MM.1S (cell line): ENCODE measurements at regions not wholly inside any gene's neighbourhood (a gene's known extent, or its start where the extent isn't known, plus 50 kb on each side); places are given as distances from the start of the nearest gene placed in this dataset.

ENCODE experiments used
- DNase-seq: peaks from one replicate; pipeline ENCODE4 v3.0.0-alpha.2; 2015
- H2AFZ ChIP-seq: fragments of 300-600 bp; sonication (generic); 2 replicates; pipeline ENCODE4 v1.6.0; 2016; ENCODE audit warnings: antibody characterized with exemption, low read length
- H3F3A ChIP-seq: fragments of 300-600 bp; sonication (generic); 2 replicates; pipeline ENCODE4 v1.6.1; 2016; ENCODE audit warnings: mild to moderate bottlenecking, antibody characterized with exemption, low read length, moderate library complexity, mixed read lengths; ENCODE audit not compliant: insufficient read depth
- H3K27ac ChIP-seq: fragments of 300-600 bp; sonication (generic); 2 replicates; pipeline ENCODE4 v1.5.1; 2016; ENCODE audit warnings: mild to moderate bottlenecking, low read length
- H3K27me3 ChIP-seq: fragments of 300-600 bp; sonication (generic); replicated peaks from 2 replicates; pipeline ENCODE4 v1.6.0; 2016; ENCODE audit warnings: low read length; ENCODE audit not compliant: insufficient read depth
- H3K36me3 ChIP-seq: fragments of 300-600 bp; sonication (generic); replicated peaks from 2 replicates; pipeline ENCODE4 v1.6.1; 2016; ENCODE audit warnings: mild to moderate bottlenecking, low read length, mixed read lengths; ENCODE audit not compliant: insufficient read depth
- H3K4me1 ChIP-seq: fragments of 300-600 bp; sonication (generic); 2 replicates; pipeline ENCODE4 v1.6.1; 2016; ENCODE audit warnings: low read length, mixed read lengths
- H3K4me2 ChIP-seq: fragments of 300-600 bp; sonication (generic); 2 replicates; pipeline ENCODE4 v1.6.0; 2016; ENCODE audit warnings: low read depth, low read length
- H3K4me3 ChIP-seq: fragments of 300-600 bp; sonication (generic); 2 replicates; pipeline ENCODE4 v1.5.1; 2016; ENCODE audit warnings: low read length, mixed read lengths
- H3K79me2 ChIP-seq: fragments of 300-600 bp; sonication (generic); 2 replicates; pipeline ENCODE4 v1.6.1; 2016; ENCODE audit warnings: mixed run types, low read length, mixed read lengths
- H3K9ac ChIP-seq: fragments of 300-600 bp; sonication (generic); 2 replicates; pipeline ENCODE4 v1.6.1; 2016; ENCODE audit warnings: low read length, mixed read lengths
- H3K9me2 ChIP-seq: fragments of 300-600 bp; sonication (generic); replicated peaks from 2 replicates; pipeline ENCODE4 v1.6.1; 2016; ENCODE audit warnings: mild to moderate bottlenecking, low read length, mixed read lengths; ENCODE audit not compliant: insufficient read depth
- H3K9me3 ChIP-seq: fragments of 300-600 bp; sonication (generic); replicated peaks from 2 replicates; pipeline ENCODE4 v1.6.1; 2016; ENCODE audit warnings: mild to moderate bottlenecking, low read length, mixed read lengths; ENCODE audit not compliant: insufficient read depth
- H4K20me1 ChIP-seq: fragments of 300-600 bp; sonication (generic); 2 replicates; pipeline ENCODE4 v1.6.1; 2016; ENCODE audit warnings: mild to moderate bottlenecking, low read length, moderate library complexity, mixed read lengths; ENCODE audit not compliant: insufficient read depth
- EZH2 ChIP-seq: fragments of 300-600 bp; sonication (generic); optimal IDR thresholded peaks from 2 replicates; pipeline ENCODE3; 2017; ENCODE audit warnings: low read depth, mild to moderate bottlenecking, antibody characterized with exemption, low read length, mixed read lengths
- EZH2phosphoT487 ChIP-seq: fragments of 300-600 bp; sonication (generic); IDR thresholded peaks from 2 replicates; pipeline ENCODE4 v1.6.1; 2018; ENCODE audit warnings: antibody characterized with exemption, low read length
- TF ChIP-seq, protein P1 (sequence below): fragments of 300-600 bp; sonication (generic); IDR thresholded peaks from 2 replicates; pipeline ENCODE4 v1.5.1; 2016; ENCODE audit warnings: antibody characterized with exemption, low read length, mixed read lengths

DNA sequence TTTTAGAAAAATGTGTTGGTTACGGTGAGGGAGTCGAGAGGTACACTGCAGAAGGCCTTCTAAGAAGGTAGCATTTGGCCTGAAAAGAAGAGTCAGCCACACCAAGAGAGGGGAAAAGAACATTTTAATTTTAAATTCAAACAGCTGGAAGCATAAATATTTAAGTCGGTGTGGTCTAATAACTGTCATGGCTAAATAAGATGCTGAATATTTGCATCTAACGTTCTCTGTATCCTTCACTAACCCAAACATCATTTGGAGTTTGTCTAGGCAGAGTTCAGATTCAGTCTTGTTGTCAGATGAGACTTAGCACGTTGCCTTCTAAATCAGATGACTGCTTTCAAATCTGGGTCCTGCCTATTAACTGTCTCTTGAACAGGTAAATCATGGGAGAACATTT is 583.3 kb downstream of the DIPK2A start:
- Histone ChIP-seq H3K27me3 (no peaks in the 10 kb centered on the region), H3K4me3 (no peak overlapping the region), H3K27ac (no peak overlapping the region), H3K9ac (no peak overlapping the region), H2AFZ (no peak overlapping the region), H3K4me1 (peaks cover 6% of the 10 kb centered on the region), H3K4me2 (no peak overlapping the region), H3K9me3 (no peaks in the 10 kb centered on the region), H4K20me1 (no peaks in the 10 kb centered on the region), H3F3A (no peaks in the 10 kb centered on the region), H3K36me3 (no peaks in the 10 kb centered on the region), H3K79me2 (no peaks in the 10 kb centered on the region), H3K9me2 (no peaks in the 10 kb centered on the region)
- no peak for TF ChIP-seq EZH2
- no peak for TF ChIP-seq EZH2phosphoT487
- TF ChIP-seq, protein P1, sequence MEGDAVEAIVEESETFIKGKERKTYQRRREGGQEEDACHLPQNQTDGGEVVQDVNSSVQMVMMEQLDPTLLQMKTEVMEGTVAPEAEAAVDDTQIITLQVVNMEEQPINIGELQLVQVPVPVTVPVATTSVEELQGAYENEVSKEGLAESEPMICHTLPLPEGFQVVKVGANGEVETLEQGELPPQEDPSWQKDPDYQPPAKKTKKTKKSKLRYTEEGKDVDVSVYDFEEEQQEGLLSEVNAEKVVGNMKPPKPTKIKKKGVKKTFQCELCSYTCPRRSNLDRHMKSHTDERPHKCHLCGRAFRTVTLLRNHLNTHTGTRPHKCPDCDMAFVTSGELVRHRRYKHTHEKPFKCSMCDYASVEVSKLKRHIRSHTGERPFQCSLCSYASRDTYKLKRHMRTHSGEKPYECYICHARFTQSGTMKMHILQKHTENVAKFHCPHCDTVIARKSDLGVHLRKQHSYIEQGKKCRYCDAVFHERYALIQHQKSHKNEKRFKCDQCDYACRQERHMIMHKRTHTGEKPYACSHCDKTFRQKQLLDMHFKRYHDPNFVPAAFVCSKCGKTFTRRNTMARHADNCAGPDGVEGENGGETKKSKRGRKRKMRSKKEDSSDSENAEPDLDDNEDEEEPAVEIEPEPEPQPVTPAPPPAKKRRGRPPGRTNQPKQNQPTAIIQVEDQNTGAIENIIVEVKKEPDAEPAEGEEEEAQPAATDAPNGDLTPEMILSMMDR = no peak
- DNase-seq = no peak

DNA sequence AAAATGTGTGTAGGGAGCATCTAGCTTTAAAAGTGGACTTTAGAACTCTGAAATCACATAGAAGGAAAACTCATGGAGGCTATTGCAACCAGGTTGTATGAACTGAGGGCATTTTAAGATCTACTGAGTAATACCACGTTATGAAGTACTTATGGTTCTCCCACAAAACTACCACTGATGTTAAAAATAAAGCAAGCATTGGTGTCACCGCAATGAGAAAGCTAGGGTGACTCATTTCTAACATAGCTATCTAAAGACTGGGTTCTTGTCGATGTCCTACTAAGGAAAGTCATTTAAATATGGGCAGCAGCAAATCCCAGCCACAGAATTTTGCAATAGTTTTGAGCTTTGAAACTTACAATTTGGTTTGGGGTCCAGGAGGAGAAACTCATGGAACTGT is 584.8 kb downstream of the DIPK2A start:
- H3K4me2 ChIP-seq = 0 out of 2 replicates have a peak overlapping the region, but pooled peaks have one; percentile 2
- H3F3A ChIP-seq = no peaks in the 10 kb centered on the region
- H3K4me1 ChIP-seq = peaks cover 3% of the 10 kb centered on the region; the same call in 1 of the 2 replicates
- TF ChIP-seq, protein P1 = no peak
- no peak for TF ChIP-seq EZH2phosphoT487
- TF ChIP-seq EZH2 = no peak
- no peaks in the 10 kb centered on the region for H3K9me3 ChIP-seq
- H4K20me1 ChIP-seq = no peaks in the 10 kb centered on the region
- H3K4me3 ChIP-seq = no peak overlapping the region
- H3K9me2 ChIP-seq = no peaks in the 10 kb centered on the region
- H3K79me2 ChIP-seq = no peaks in the 10 kb centered on the region
- H3K27ac ChIP-seq = no peak overlapping the region
- H3K36me3 ChIP-seq = no peaks in the 10 kb centered on the region
- H2AFZ ChIP-seq = no peak overlapping the region
- no peak for DNase-seq
- no peak overlapping the region for H3K9ac ChIP-seq
- no peaks in the 10 kb centered on the region for H3K27me3 ChIP-seq

DNA sequence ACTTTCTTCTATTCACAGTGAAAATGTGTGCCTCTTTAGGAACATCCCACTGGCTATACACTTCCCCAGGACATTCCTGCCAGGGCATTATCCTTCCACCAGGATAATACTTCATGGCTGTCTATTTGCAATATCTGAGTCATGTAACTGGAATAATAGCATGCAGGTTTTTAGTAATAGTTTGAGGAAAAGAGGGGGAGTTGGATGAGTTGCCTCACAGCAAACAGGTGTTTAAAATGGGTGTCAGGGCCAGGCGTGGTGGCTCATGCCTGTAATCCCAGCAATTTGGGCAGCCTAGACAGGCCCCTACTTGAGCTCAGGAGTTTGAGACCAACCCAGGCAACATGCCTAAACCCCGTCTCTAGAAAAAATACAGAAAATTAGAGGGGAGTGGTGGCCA is 585.9 kb downstream of the DIPK2A start:
- H3K4me2 ChIP-seq = no peak overlapping the region
- no peaks in the 10 kb centered on the region for H3K27me3 ChIP-seq
- H3K4me3 ChIP-seq = no peak overlapping the region
- no peak overlapping the region for H3K9ac ChIP-seq
- H3K36me3 ChIP-seq = no peaks in the 10 kb centered on the region
- H3F3A ChIP-seq = no peaks in the 10 kb centered on the region
- no peaks in the 10 kb centered on the region for H3K9me3 ChIP-seq
- peaks cover 3% of the 10 kb centered on the region; the same call in 1 of the 2 replicates for H3K4me1 ChIP-seq
- TF ChIP-seq EZH2 (no peak), EZH2phosphoT487 (no peak)
- TF ChIP-seq, protein P1 = no peak
- no peaks in the 10 kb centered on the region for H3K9me2 ChIP-seq
- H3K79me2 ChIP-seq = no peaks in the 10 kb centered on the region
- H2AFZ ChIP-seq = no peak overlapping the region
- no peak for DNase-seq
- H3K27ac ChIP-seq = no peak overlapping the region
- no peaks in the 10 kb centered on the region for H4K20me1 ChIP-seq
